22Rv1 (cell line): ENCODE measurements at regions not wholly inside any gene's neighbourhood (a gene's known extent, or its start where the extent isn't known, plus 50 kb on each side); places are given as distances from the start of the nearest gene placed in this dataset.
"Not testable (repeated sequence)": the region's sequence is repeated elsewhere in the genome, so short reads cannot be mapped to it uniquely, and the experiment has no call there.

Source experiments
- H3K27ac ChIP-seq: fragments of 450-650 bp; 2 replicates; pipeline ENCODE4 v1.5.1; 2017
- CTCF ChIP-seq: fragments of 450-650 bp; IDR thresholded peaks from 2 replicates; pipeline ENCODE4 v1.5.1; 2017; ENCODE audit warnings: mild to moderate bottlenecking
- ZFX ChIP-seq: fragments of 450-650 bp; IDR thresholded peaks from 2 replicates; pipeline ENCODE4 v1.6.1; 2017; ENCODE audit warnings: antibody characterized with exemption, borderline replicate concordance

GRCh38 chr3:194950906-194951628, 265.4 kb downstream of the FAM43A start:
- TF ChIP-seq CTCF (no peak), ZFX (no peak)
- H3K27ac ChIP-seq: no peak overlapping the region

GRCh38 chr3:194951629-194951920, 265.9 kb downstream of the FAM43A start:
- not testable (repeated sequence) for H3K27ac ChIP-seq

GRCh38 chr3:194951931-194952582, 266.4 kb downstream of the FAM43A start:
- TF ChIP-seq ZFX (no peak), CTCF (no peak)
- no peak overlapping the region for H3K27ac ChIP-seq

GRCh38 chr3:194952841-194953241, 267.2 kb downstream of the FAM43A start:
- TF ChIP-seq ZFX: no peak
- no peak for TF ChIP-seq CTCF
- H3K27ac ChIP-seq: no peak overlapping the region

GRCh38 chr3:194953291-194953690, 267.6 kb downstream of the FAM43A start:
- H3K27ac ChIP-seq: no peak overlapping the region
- no peak for TF ChIP-seq CTCF
- TF ChIP-seq ZFX: no peak

- no peak for TF ChIP-seq ZFX
- TF ChIP-seq CTCF: no peak
- no peak overlapping the region for H3K27ac ChIP-seq
Observed at GRCh38 chr3:194955546-194955945, 269.9 kb downstream of the FAM43A start.

GRCh38 chr3:194955979-194956696, 270.5 kb downstream of the FAM43A start:
- no peak overlapping the region for H3K27ac ChIP-seq
- no peak for TF ChIP-seq CTCF
- no peak for TF ChIP-seq ZFX
